ENCODE measurements at regions not wholly inside any gene's neighbourhood (a gene's known extent, or its start where the extent isn't known, plus 50 kb on each side); places are given as distances from the start of the nearest gene placed in this dataset.
A peak's percentile ranks its signal among the peaks of the same experiment; 100 is the strongest.

DNA sequence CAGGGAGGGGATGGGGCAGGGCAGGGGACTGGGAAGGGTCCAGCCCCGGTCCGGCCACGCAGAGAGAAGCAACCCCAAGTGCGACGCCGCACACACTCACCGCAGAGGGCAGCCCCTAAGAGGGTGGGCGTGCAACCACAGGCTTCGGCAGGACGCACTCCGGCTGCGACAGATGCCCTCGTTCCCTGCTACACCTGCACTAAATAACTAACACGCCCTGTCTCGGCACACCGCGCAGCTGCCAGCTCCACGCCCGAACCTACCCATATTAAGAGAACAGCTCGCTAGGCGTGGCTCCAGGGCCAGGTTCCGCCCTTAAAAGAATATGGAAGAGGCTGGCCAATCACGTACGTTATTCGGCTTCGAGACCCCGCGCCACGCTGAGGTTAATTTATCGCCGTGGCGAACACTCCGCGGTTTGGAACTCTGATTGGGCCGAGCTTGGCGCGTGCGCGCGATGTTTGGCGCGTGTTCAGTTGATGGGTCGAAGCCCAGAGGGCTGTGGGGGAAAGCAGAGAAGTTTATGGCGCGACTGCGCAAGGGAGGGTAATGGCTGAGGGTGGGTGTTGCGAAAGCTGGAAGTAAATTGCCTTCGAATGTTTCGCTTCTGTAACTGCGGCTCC, 91.1 kb downstream of the OR13A1 start:
- DNase-seq (ENCODE audit: low spot score) = no peak
- in situ Hi-C loops (cut with MboI; ENCODE audit: low sequenced_read_pairs, unreplicated experiment) = no loop called here
- TF ChIP-seq, protein P1, sequence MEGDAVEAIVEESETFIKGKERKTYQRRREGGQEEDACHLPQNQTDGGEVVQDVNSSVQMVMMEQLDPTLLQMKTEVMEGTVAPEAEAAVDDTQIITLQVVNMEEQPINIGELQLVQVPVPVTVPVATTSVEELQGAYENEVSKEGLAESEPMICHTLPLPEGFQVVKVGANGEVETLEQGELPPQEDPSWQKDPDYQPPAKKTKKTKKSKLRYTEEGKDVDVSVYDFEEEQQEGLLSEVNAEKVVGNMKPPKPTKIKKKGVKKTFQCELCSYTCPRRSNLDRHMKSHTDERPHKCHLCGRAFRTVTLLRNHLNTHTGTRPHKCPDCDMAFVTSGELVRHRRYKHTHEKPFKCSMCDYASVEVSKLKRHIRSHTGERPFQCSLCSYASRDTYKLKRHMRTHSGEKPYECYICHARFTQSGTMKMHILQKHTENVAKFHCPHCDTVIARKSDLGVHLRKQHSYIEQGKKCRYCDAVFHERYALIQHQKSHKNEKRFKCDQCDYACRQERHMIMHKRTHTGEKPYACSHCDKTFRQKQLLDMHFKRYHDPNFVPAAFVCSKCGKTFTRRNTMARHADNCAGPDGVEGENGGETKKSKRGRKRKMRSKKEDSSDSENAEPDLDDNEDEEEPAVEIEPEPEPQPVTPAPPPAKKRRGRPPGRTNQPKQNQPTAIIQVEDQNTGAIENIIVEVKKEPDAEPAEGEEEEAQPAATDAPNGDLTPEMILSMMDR (IDR thresholded peaks at IDR 0.05; ENCODE audit: borderline replicate concordance, control extremely low read depth, extremely low read depth, insufficient read depth, missing control alignments) = no peak

DNA sequence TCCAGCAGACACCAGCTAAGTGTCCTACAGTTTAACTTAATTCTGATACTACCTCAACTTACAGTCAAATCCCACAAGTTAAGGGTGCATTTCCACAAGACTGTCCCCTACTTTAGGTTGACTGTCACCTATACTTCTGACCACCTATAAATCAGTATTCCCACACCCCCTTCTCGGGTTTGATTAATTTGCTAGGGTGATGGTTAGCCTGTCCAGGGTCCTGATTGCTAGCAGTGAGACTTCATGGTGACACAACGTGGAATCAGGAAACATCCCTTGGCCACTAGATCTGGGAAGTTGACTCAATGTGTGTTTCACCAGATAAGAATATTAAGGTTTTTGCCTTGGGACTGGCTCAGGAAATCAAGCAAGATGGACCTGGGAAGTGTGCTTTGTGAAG, 88.4 kb downstream of the OR13A1 start:
- DNase-seq (ENCODE audit: low spot score) = no peak
- TF ChIP-seq, protein P1 (IDR thresholded peaks at IDR 0.05; ENCODE audit: borderline replicate concordance, control extremely low read depth, extremely low read depth, insufficient read depth, missing control alignments) = no peak
- in situ Hi-C loops (cut with MboI; ENCODE audit: low sequenced_read_pairs, unreplicated experiment) = loop anchor here (25.0 kb wide), 1 partner anchor 1010 kb away; no protein-coding TSS in a partner anchor

DNA sequence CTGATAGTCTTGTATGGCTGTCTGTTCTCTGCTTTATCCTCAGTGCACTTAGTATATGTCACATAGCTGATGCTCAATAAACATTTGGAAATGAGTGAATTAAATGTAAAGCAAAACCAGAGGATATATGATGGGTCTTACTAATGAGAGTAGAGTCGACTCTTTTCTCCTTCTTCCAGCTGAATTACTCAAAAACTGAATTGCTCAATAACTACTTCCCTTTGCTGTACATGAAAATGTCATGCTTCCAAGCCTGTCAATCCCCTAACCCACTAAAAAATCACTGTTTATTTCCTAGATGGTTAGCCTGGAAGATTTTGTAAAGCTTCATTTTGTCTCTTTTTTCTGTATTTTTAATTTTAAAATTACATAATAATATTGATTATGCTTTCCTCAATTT, 88.0 kb downstream of the OR13A1 start:
- TF ChIP-seq, protein P1 (IDR thresholded peaks at IDR 0.05; ENCODE audit: borderline replicate concordance, control extremely low read depth, extremely low read depth, insufficient read depth, missing control alignments) = no peak
- in situ Hi-C loops (cut with MboI; ENCODE audit: low sequenced_read_pairs, unreplicated experiment) = loop anchor here (25.0 kb wide), 1 partner anchor 1010 kb away; no protein-coding TSS in a partner anchor
- DNase-seq (ENCODE audit: low spot score) = no peak

DNA sequence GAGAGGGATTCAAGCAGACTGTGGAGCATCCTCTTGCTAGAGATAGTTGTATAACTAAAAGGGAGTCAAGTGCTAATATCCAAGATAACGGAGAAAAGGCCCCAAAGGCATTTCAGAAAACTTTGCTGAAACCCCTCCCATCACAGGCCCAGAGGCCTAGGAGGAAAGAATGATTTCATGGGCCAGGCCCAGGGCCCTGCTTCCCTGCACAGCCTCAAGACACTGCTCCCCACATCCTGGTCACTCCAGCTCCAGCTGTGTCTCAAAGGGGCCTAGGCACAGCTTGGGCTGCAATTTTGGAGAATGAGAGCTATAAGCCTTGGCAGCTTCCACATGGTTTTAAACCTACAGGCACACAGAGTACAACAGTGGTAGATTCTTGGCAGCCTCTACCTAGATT, 85.6 kb downstream of the OR13A1 start:
- in situ Hi-C loops (cut with MboI; ENCODE audit: low sequenced_read_pairs, unreplicated experiment) = loop anchor here (25.0 kb wide), 1 partner anchor 1007 kb away; no protein-coding TSS in a partner anchor
- DNase-seq (ENCODE audit: low spot score) = no peak
- TF ChIP-seq, protein P1 (IDR thresholded peaks at IDR 0.05; ENCODE audit: borderline replicate concordance, control extremely low read depth, extremely low read depth, insufficient read depth, missing control alignments) = no peak

DNA sequence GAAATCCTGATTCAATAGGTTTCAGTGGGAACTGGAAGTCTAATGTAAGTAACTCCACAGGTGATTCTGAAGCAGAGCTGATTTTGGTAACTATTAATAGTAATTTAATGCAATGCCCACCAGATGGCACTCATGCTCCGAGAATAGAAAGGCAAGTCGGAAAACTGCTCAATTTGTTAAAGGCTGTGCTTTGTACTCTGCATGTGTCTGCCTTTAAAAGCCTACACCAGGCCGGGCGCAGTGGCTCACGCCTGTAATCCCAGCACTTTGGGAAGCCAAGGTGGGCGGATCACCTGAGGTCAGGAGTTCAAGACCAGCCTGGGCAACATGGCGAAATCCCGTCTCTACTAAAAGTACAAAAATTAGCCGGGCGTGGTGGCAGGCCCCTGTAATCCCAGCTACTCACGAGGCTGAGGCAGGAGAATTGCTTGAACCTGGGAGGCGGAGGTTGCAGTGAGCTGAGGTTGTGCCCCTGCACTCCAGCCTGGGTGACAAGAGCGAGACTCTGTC, 80.1 kb downstream of the OR13A1 start:
- peak; percentile 46 for DNase-seq (ENCODE audit: low spot score)
- TF ChIP-seq, protein P1 (IDR thresholded peaks at IDR 0.05; ENCODE audit: borderline replicate concordance, control extremely low read depth, extremely low read depth, insufficient read depth, missing control alignments) = peak; percentile 43
- in situ Hi-C loops (cut with MboI; ENCODE audit: low sequenced_read_pairs, unreplicated experiment) = loop anchor here (25.0 kb wide), 1 partner anchor 1002 kb away; no protein-coding TSS in a partner anchor

DNA sequence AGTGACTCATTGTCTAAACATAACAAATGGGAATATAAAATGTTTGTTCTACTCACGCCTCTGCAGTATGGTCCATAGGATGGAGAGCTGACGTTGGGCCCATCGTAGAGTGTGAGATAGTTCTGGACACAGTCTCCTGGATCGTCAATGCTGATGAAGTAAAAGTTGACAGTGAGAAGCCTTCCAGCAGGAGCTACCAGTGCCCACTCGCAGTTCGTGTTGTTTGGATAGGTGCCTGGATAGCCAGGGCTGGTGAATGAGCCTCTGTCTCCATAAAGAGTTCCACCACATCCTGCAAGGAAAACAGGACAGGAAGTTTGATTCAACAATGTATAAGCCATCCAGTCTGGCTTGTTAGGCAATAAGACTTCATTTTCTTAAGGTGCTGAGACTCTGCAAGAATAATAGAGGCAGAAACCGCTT, 79.6 kb downstream of the OR13A1 start:
- in situ Hi-C loops (cut with MboI; ENCODE audit: low sequenced_read_pairs, unreplicated experiment) = loop anchor here (25.0 kb wide), 1 partner anchor 1001 kb away; no protein-coding TSS in a partner anchor
- TF ChIP-seq, protein P1 (IDR thresholded peaks at IDR 0.05; ENCODE audit: borderline replicate concordance, control extremely low read depth, extremely low read depth, insufficient read depth, missing control alignments) = no peak
- no peak for DNase-seq (ENCODE audit: low spot score)
